DOHH2 (cell line): ENCODE measurements at regions not wholly inside any gene's neighbourhood (a gene's known extent, or its start where the extent isn't known, plus 50 kb on each side); places are given as distances from the start of the nearest gene placed in this dataset.

Experiments used
- CTCF ChIP-seq: fragments of 200-600 bp; sonication (generic); IDR thresholded peaks from one replicate; pipeline ENCODE4 v1.5.1; 2014; ENCODE audit warnings: antibody characterized with exemption, mild to moderate bottlenecking, low read depth, low read length; ENCODE audit not compliant: poor library complexity, severe bottlenecking
- EZH2phosphoT487 ChIP-seq: fragments of 200-600 bp; sonication (generic); IDR thresholded peaks from 2 replicates; pipeline ENCODE4 v1.6.1; 2017; ENCODE audit warnings: borderline replicate concordance, mild to moderate bottlenecking, antibody characterized with exemption, low read length, moderate library complexity, mixed read lengths

GRCh38 chr5:9698841-9699240 is 68.7 kb upstream of the TAS2R1 start:
- TF ChIP-seq EZH2phosphoT487 (no peak), CTCF (no peak)
